ENCODE measurements at regions not wholly inside any gene's neighbourhood (a gene's known extent, or its start where the extent isn't known, plus 50 kb on each side); places are given as distances from the start of the nearest gene placed in this dataset.

DNA sequence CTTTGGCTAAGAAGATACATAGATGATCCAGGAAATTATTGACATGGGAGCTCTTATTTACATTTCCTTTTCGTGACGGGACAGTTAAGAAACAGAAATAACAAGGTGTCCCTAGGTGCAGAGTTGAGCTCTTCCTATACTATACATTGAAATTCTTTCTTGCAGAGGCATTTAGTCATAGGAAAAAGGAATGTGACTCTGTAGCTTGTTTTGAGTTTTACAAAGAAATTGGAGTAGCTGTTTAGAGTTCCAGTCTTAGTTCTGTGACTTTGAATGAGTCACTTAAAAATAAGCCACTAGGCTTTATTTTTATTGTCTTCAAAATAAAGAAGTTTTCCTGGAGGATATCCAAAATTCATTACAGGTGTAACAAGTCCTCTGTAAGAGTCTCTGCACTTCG, 723.5 kb upstream of the SGO1 start:
- Histone ChIP-seq H3K27me3 (replicated peaks; ENCODE audit: insufficient read depth, low read length) (no peaks in the 10 kb centered on the region), H3K27ac (ENCODE audit: low read length) (no peak overlapping the region), H3K4me1 (ENCODE audit: low read length) (no peaks in the 10 kb centered on the region), H3K4me2 (ENCODE audit: low read depth, low read length) (no peak overlapping the region), H3K9me2 (replicated peaks; ENCODE audit: insufficient read depth, low read length) (no peaks in the 10 kb centered on the region), H3F3A (ENCODE audit: insufficient read depth, low read length) (no peaks in the 10 kb centered on the region), H3K9me3 (replicated peaks; ENCODE audit: insufficient read depth, low read length) (no peaks in the 10 kb centered on the region), H3K36me3 (replicated peaks; ENCODE audit: insufficient read depth, low read length) (no peaks in the 10 kb centered on the region), H3K4me3 (ENCODE audit: low read length) (no peak overlapping the region), H3K79me2 (ENCODE audit: low read length) (no peaks in the 10 kb centered on the region), H4K20me1 (ENCODE audit: insufficient read depth, low read length) (no peaks in the 10 kb centered on the region), H3K9ac (ENCODE audit: low read length) (no peak overlapping the region), H2AFZ (ENCODE audit: low read length) (no peak overlapping the region)
- no peak for DNase-seq
- TF ChIP-seq, protein P1, sequence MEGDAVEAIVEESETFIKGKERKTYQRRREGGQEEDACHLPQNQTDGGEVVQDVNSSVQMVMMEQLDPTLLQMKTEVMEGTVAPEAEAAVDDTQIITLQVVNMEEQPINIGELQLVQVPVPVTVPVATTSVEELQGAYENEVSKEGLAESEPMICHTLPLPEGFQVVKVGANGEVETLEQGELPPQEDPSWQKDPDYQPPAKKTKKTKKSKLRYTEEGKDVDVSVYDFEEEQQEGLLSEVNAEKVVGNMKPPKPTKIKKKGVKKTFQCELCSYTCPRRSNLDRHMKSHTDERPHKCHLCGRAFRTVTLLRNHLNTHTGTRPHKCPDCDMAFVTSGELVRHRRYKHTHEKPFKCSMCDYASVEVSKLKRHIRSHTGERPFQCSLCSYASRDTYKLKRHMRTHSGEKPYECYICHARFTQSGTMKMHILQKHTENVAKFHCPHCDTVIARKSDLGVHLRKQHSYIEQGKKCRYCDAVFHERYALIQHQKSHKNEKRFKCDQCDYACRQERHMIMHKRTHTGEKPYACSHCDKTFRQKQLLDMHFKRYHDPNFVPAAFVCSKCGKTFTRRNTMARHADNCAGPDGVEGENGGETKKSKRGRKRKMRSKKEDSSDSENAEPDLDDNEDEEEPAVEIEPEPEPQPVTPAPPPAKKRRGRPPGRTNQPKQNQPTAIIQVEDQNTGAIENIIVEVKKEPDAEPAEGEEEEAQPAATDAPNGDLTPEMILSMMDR (IDR thresholded peaks at IDR 0.05; ENCODE audit: low read length): no peak
- no peak for TF ChIP-seq EZH2phosphoT487 (IDR thresholded peaks at IDR 0.05; ENCODE audit: low read length)
- no peak for TF ChIP-seq EZH2 (optimal IDR thresholded peaks at IDR 0.05; ENCODE audit: low read depth, low read length)

DNA sequence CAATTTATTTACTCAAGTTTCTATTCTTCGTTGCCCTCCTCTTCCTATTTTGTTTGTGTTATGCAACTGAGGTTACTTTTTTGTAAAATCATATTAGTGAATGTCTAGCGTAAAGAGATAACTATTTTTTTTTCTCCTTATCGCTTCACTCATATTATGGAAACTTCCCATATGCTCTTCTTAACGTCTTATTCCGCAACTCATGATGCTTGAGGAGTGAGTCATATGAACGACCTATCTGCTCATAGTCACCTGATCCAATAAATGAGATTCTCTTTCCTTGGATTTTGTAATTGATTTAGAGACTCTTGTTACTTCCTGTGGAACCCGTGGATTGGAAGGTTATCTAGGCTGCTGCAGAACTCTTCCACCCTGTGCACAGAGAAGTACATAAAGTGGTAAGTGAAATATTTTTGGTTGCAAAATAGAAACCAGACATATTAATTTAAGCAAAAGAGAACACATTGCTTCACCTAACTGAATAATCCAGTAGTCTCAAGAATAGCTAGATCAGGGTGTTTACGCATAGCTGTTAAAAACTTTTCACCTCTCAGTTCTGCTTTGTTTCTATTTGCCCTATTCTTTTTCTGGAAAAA, 719.3 kb upstream of the SGO1 start:
- H2AFZ ChIP-seq (ENCODE audit: low read length): no peak overlapping the region
- H3F3A ChIP-seq (ENCODE audit: insufficient read depth, low read length): no peaks in the 10 kb centered on the region
- H3K79me2 ChIP-seq (ENCODE audit: low read length): no peaks in the 10 kb centered on the region
- DNase-seq: no peak
- no peaks in the 10 kb centered on the region for H3K36me3 ChIP-seq (replicated peaks; ENCODE audit: insufficient read depth, low read length)
- no peak overlapping the region for H3K4me2 ChIP-seq (ENCODE audit: low read depth, low read length)
- H3K9me3 ChIP-seq (replicated peaks; ENCODE audit: insufficient read depth, low read length): no peaks in the 10 kb centered on the region; the same call in 1 of the 2 replicates
- H4K20me1 ChIP-seq (ENCODE audit: insufficient read depth, low read length): no peaks in the 10 kb centered on the region
- no peaks in the 10 kb centered on the region for H3K4me1 ChIP-seq (ENCODE audit: low read length)
- H3K27me3 ChIP-seq (replicated peaks; ENCODE audit: insufficient read depth, low read length): no peaks in the 10 kb centered on the region
- H3K27ac ChIP-seq (ENCODE audit: low read length): no peak overlapping the region
- no peak overlapping the region for H3K9ac ChIP-seq (ENCODE audit: low read length)
- no peak overlapping the region for H3K4me3 ChIP-seq (ENCODE audit: low read length)
- TF ChIP-seq EZH2phosphoT487 (IDR thresholded peaks at IDR 0.05; ENCODE audit: low read length): no peak
- TF ChIP-seq, protein P1 (IDR thresholded peaks at IDR 0.05; ENCODE audit: low read length): no peak
- no peak for TF ChIP-seq EZH2 (optimal IDR thresholded peaks at IDR 0.05; ENCODE audit: low read depth, low read length)
- no peaks in the 10 kb centered on the region for H3K9me2 ChIP-seq (replicated peaks; ENCODE audit: insufficient read depth, low read length)

DNA sequence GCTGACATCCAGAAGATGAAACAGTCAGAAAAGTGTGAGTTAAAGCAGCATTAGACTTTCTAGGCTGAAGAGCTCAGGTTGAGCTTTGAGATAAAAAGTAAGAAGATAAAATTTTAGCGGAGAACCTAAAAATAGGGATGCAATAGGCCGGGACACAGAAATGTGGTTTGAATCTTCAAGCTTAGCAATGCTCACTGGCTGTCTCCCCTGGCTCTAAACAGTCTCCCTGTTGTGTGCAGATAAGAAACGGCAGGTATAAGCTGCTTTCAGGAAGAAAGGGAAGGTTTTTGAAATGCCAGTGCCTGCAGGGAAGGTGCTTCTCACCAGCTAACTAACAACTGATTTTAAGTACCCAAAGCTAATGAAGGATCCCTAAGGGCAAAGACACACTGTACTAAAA, 718.7 kb upstream of the SGO1 start:
- Histone ChIP-seq H3K9me3 (replicated peaks; ENCODE audit: insufficient read depth, low read length) (no peaks in the 10 kb centered on the region; the same call in 1 of the 2 replicates), H3F3A (ENCODE audit: insufficient read depth, low read length) (no peaks in the 10 kb centered on the region), H3K4me3 (ENCODE audit: low read length) (no peak overlapping the region), H2AFZ (ENCODE audit: low read length) (no peak overlapping the region), H3K4me1 (ENCODE audit: low read length) (no peaks in the 10 kb centered on the region), H3K27ac (ENCODE audit: low read length) (no peak overlapping the region), H3K36me3 (replicated peaks; ENCODE audit: insufficient read depth, low read length) (no peaks in the 10 kb centered on the region), H3K9ac (ENCODE audit: low read length) (no peak overlapping the region), H3K27me3 (replicated peaks; ENCODE audit: insufficient read depth, low read length) (no peaks in the 10 kb centered on the region), H3K9me2 (replicated peaks; ENCODE audit: insufficient read depth, low read length) (no peaks in the 10 kb centered on the region), H4K20me1 (ENCODE audit: insufficient read depth, low read length) (no peaks in the 10 kb centered on the region), H3K79me2 (ENCODE audit: low read length) (no peaks in the 10 kb centered on the region), H3K4me2 (ENCODE audit: low read depth, low read length) (no peak overlapping the region)
- no peak for DNase-seq
- TF ChIP-seq EZH2phosphoT487 (IDR thresholded peaks at IDR 0.05; ENCODE audit: low read length) (no peak), EZH2 (optimal IDR thresholded peaks at IDR 0.05; ENCODE audit: low read depth, low read length) (no peak)
- TF ChIP-seq, protein P1 (IDR thresholded peaks at IDR 0.05; ENCODE audit: low read length): no peak
